ENCODE measurements at regions not wholly inside any gene's neighbourhood (a gene's known extent, or its start where the extent isn't known, plus 50 kb on each side); places are given as distances from the start of the nearest gene placed in this dataset.
A peak's percentile ranks its signal among the peaks of the same experiment; 100 is the strongest.

DNA sequence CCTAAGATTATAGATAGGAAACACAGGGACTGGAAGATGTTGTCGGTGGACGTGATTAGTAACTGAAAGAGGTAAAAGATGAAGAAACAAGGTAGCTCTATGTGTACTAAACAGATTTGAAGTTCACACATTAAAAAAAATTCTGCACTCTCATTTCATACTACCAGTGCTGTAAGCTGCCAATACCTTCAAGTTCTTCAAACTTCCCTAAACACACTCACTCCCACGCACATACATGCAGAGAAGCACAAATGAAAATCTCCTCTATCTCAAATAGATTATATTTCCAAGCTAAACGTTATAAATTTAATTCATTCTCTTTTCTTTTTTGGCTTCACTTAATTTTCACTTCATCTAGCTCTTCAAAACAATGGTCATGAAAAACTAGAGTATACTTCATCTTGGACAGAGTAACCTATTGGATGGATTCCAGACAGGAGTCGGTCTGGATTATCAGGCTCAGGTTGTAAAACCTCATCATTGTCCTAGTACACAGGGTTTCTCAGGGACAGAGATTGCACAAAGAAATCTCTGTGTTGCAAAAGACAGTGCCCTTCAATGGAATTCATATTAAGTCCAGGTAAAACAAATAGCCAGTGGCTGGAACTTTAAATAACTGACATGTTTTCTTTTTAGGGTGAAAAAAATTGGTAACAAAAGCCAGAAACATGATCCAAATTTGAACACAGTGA, 408.1 kb upstream of the ZNF385D start:
- peak; percentile 68 for DNase-seq (ENCODE audit: low spot score)
- in situ Hi-C loops (cut with HindIII; ENCODE audit: low sequenced_read_pairs): no loop called here

DNA sequence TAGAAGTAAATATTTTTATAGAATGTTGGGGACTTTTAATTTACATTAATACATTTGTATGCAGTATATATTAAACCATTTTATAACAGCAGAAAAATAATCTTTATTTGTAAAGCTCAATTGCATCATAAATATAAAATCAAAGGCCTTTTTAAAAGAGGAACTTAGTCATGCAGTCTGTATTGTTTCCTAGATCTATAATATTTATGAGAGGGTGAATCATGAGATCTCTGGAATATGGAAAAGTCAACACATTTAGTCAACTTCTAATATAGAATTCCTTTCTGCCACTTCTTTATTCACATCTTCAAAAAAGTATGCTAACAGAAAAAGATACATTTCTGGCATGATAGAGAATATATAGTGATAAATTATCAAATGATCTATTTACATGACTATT, 410.3 kb upstream of the ZNF385D start:
- DNase-seq (ENCODE audit: low spot score): no peak
- in situ Hi-C loops (cut with HindIII; ENCODE audit: low sequenced_read_pairs): no loop called here

DNA sequence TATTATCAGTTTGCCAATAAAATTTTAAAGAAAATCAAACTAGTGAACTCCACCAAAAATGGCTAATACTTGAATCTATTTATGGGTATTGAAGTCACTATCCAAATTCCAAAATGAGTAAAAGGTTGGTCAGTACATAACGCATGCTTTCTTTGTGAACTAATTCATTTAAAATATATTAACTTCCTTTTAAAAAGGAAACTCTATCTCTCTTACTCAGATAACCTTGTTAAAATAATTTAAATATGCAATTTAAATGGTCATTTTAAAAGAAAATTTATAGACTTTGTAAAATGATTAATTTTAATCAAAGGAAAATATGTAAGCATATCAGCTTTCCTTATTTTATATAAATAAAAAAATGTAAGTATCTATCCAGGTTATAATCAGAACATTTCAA, 419.4 kb upstream of the ZNF385D start:
- DNase-seq (ENCODE audit: low spot score): no peak
- in situ Hi-C loops (cut with HindIII; ENCODE audit: low sequenced_read_pairs): no loop called here

DNA sequence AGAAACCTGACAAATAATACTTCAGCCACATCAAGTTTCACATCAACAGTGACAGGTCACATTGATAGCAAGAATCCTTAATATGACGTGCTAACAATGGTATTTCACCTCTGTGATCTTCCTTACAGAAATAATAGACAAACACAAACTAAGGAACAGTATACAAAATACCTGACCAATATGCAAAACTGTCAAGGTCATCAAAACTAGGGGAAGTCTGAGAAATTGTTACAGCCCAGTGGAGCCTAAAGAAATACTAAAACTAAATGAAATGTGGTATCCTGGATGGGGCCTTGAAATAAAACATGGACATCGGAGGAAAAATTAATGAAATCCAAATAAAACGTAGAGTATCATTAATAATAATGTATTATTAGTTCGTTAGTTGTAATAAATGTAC, 422.0 kb upstream of the ZNF385D start:
- in situ Hi-C loops (cut with HindIII; ENCODE audit: low sequenced_read_pairs): no loop called here
- DNase-seq (ENCODE audit: low spot score): no peak

DNA sequence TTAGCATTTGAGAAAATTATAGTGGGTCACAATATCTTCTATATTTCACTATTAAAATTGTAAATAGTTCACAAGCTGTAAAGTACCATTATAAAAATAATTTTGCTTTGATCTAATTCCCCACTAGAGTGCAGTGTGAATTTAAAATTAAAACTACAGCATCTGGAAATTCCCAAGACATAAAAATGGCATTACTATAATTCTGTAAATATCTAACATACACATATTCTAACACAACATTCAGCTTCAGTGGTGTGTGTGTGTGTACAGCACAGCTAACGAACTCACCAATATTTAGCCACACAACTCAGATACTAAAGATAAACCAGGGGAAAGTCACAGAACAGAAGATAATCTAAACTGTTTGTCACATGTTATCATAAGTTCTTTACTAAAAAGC, 424.9 kb upstream of the ZNF385D start:
- in situ Hi-C loops (cut with HindIII; ENCODE audit: low sequenced_read_pairs): no loop called here
- peak; percentile 46 for DNase-seq (ENCODE audit: low spot score)

DNA sequence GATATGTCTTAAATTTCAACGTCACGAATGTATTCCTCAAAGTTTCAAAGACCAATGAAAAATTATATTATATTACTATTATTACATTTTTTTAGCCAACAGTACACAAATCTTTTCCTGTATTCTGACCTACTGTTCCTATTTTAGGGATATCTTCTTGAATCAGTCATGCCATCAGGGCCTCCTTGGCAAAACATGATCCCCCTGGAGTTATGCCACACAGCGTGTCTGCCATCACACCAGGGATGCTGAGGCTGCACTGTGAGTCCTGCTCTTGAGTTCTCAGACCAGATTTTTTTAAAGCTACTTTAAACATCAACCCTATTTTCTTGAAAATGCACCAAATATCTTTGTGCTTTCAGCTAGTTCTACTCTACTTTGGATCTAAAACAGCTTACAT, 425.9 kb upstream of the ZNF385D start:
- in situ Hi-C loops (cut with HindIII; ENCODE audit: low sequenced_read_pairs): no loop called here
- peak; percentile 97 for DNase-seq (ENCODE audit: low spot score)

DNA sequence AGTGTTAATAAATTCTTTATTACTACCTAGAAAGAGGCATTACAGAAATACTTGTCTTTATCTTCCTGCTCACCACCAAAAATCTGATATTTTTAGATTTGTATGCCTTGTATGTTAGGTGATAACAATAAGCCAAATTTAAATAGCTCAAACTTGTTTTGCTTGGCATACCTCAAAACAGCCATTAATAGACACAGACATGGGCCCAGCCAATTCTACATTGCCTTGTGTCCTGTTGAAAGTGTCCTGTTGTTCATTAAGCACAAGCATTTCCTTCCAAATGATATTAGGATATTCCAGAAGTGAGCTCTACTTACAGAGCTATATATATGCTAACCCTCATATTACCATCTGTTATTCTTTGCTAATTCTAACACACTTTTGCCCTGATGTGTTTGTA, 438.6 kb upstream of the ZNF385D start:
- DNase-seq (ENCODE audit: low spot score): peak; percentile 68
- in situ Hi-C loops (cut with HindIII; ENCODE audit: low sequenced_read_pairs): no loop called here

DNA sequence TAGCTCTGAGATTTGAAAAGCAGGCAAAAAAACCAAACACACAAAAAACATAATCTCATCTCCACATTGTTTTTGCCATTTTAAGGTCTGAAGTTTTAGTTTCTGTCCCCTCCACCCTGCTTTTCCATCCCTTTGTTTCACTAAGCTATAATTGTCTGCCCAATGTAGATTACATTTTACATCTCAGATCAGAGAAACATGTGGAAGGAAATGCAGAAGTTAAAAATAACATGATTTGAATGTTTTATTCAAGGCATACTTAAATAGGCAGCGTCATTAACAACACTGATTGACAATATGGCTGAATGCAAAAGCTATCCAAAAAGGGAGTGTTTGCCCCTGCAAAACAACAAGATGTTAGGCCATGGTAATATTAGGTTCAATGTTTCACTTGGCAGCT, 448.1 kb upstream of the ZNF385D start:
- in situ Hi-C loops (cut with HindIII; ENCODE audit: low sequenced_read_pairs): no loop called here
- no peak for DNase-seq (ENCODE audit: low spot score)

DNA sequence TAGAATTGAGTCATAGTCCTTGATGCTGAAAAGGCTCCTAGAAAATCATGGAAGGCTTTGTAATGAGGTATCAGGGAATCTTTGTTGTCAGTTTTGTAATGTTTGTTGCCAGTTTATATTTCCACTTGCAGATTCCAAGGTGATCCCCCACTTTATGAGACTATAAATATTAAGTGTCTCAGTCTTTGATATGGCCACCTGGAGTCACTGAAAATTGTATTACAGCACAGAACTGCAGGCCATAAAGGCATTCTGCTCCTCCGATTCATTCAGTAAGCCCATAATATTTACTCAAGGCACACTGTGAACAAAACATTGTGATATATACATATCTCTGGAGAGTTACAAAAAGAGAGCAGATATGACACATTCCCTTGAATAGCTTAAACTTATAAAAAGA, 457.8 kb upstream of the ZNF385D start:
- DNase-seq (ENCODE audit: low spot score): no peak
- in situ Hi-C loops (cut with HindIII; ENCODE audit: low sequenced_read_pairs): no loop called here

DNA sequence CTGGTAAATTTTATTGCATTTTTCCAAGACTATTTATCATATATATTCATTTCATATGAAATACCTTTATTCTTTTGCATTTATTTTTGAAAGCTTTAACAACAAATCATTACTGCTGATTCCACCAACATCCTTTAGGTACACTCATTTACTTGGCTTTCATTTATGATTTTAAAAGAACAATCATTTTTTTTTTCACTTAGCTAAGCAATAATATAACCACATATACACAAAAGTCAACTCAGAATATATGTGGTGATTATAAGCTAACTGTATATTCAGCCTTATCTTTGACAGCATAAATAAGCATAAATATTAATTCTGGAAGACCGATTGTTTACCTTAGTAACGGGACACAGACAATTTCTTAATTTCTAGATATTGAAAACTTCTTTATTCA, 458.6 kb upstream of the ZNF385D start:
- in situ Hi-C loops (cut with HindIII; ENCODE audit: low sequenced_read_pairs): no loop called here
- DNase-seq (ENCODE audit: low spot score): no peak

DNA sequence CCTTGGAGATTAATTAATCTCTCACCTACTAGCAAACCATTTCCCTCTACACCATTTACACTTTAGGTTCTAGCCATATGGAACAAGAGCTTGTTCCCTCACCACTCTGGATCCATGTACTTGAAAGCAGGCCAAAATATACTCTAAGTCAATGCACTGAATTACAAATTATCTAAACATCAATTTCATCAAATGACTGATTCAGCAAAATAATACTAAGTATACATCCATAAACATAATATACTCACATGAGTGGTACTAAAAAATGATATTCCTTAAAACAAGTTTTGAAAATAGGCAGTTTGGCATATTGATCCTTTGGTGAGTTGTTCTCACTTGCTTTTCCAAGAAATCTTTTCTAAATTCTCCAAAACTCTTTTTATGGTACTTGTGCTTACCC, 459.7 kb upstream of the ZNF385D start:
- in situ Hi-C loops (cut with HindIII; ENCODE audit: low sequenced_read_pairs): no loop called here
- no peak for DNase-seq (ENCODE audit: low spot score)

DNA sequence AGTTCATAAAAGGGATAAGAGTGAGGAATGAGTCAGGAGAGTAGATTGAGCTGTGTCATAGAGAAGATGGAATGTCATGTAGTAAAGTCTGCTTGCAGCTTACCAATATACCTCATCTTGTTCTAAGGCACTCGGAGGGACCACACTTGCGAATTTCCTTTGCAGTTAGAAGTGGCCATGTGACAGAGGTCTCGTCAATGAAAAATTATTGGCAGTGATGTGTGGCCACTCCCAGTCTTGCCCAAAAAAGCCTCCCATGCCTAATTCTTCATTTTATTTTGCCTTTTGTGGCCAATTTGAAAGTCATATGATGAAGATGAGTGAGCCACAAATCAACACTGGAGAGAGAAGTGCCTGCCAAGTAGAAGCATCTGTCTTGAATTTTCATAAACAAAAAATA, 465.6 kb upstream of the ZNF385D start:
- DNase-seq (ENCODE audit: low spot score): no peak
- in situ Hi-C loops (cut with HindIII; ENCODE audit: low sequenced_read_pairs): no loop called here

DNA sequence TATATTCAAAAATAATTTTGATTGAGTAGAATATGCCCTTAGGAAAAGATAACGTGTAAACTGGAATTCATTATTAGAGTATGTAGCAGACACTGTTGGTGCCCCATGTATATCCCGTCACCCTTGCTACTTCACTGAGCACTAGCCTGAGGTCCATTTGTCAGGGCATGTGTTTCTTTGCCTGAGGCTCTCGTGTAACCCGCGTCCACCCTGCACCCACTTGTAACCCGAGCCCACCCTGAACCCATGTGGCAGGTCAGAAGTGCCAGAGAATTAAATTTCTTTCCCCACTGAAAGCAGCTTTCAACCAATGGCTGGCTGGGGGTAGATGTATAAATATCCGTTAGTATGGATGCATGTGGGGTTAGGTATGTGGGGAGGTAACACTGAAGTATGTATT, 474.2 kb upstream of the ZNF385D start:
- no peak for DNase-seq (ENCODE audit: low spot score)
- in situ Hi-C loops (cut with HindIII; ENCODE audit: low sequenced_read_pairs): no loop called here

DNA sequence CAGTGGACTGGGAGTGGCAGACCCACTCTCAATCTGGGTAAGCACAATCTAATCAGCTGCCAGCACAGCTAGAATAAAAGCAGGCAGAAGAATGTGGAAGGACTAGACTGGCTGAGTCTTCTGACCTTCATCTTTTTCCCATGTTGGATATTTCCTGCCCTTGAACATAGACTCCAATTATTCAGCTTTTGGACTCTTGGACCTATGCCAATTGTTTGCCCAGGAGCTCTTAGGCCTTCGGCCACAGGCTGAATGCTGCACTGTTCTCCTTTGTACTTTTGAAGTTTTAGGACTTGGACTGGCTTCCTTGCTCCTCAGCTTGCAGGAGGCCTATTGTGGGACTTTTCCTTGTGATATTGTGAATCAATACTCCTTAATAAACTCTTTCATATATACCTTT, 477.7 kb upstream of the ZNF385D start:
- in situ Hi-C loops (cut with HindIII; ENCODE audit: low sequenced_read_pairs): no loop called here
- DNase-seq (ENCODE audit: low spot score): no peak

DNA sequence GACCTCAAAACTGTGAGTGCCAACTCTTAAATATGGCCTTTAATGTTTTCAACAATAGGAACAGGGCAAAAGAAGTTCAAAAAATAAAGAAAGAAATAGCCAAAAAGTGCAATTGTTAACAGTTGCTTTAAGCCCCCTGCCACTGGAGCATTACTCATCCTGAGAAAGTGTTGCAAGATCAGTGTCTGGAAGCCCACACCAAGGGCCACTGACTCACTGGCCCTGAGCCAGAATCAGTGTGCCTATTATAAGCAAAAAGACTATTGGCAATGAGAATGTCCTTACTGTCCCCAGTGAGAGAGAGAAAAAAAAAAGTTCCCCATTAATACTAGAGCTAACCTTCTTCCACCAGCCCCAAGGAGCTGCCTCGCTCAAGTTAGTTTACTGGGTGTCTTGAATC, 480.1 kb upstream of the ZNF385D start:
- no peak for DNase-seq (ENCODE audit: low spot score)
- in situ Hi-C loops (cut with HindIII; ENCODE audit: low sequenced_read_pairs): no loop called here

DNA sequence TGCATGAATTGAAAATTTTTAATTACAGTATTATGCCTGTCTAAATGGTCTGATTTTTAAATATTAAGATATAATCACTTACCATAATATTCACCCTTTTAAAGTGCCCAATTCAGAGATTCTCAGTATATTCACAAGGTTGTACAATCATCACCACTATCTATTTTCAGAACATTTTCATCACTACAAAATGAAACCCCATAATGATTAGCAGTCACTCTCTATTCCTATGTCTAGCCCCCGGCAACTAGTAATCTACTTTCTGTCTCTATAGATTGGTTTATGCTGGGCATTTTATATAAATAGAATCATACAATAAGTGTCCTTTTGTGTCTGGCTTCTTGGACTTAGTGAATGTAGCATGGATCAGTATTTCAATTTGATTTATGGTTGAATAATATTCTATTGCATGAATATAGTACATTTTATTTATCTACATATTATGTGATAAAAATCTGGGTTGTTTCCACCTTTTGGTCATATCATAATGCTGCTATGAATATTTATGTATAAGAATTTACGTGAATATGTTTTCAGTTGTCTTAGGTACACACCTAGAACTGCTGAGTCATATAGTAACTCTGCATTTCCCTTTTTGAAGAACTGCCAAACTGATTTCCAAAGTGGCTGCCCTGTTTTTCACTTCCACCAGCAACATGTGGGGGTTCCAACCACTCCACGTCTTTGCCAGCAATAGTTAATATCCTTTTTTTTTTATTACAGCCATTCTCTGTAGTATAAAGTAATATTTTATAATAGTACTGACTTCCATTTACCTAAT, 485.7 kb upstream of the ZNF385D start:
- in situ Hi-C loops (cut with HindIII; ENCODE audit: low sequenced_read_pairs): no loop called here
- no peak for DNase-seq (ENCODE audit: low spot score)

DNA sequence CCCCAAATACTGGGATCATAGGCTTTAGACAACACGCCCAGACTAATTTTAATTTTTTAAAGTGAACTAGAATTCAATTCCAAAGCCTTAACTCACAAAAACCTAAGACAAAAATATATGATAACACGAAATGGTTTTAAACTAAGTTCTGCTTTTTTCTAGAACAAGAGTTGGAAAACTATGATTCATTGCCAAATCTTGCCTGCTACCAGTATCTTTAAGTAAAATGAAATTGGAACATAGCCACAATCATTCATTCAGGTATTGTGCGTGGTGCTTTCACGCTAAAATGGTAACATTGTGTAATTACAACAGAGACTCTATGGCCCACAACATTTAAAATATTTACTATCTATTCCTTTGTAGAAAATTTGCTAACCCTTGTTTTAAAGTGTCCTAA, 488.0 kb upstream of the ZNF385D start:
- in situ Hi-C loops (cut with HindIII; ENCODE audit: low sequenced_read_pairs): no loop called here

DNA sequence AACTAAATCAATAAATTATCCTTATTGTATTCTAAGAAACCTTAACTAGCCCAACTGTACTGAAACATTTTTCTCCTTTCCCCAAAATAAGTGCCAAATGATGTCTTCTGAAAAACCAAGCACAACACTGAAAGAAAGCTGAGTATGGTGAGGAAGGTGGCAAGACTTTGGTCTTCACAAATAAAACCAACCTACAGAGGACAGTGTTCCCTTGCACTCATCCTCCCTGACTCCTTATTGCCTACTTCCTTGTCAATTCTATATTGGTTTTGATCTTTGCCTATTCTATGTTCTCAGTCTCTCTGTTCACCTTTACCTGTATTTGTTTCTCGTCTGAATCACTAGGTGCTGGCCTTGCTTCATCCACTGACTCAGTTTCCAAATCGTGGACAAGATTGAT, 490.1 kb upstream of the ZNF385D start:
- no peak for DNase-seq (ENCODE audit: low spot score)
- in situ Hi-C loops (cut with HindIII; ENCODE audit: low sequenced_read_pairs): no loop called here

More for the DNA sequence above, 488.0 kb upstream of the ZNF385D start:
- DNase-seq (ENCODE audit: low spot score): no peak

DNA sequence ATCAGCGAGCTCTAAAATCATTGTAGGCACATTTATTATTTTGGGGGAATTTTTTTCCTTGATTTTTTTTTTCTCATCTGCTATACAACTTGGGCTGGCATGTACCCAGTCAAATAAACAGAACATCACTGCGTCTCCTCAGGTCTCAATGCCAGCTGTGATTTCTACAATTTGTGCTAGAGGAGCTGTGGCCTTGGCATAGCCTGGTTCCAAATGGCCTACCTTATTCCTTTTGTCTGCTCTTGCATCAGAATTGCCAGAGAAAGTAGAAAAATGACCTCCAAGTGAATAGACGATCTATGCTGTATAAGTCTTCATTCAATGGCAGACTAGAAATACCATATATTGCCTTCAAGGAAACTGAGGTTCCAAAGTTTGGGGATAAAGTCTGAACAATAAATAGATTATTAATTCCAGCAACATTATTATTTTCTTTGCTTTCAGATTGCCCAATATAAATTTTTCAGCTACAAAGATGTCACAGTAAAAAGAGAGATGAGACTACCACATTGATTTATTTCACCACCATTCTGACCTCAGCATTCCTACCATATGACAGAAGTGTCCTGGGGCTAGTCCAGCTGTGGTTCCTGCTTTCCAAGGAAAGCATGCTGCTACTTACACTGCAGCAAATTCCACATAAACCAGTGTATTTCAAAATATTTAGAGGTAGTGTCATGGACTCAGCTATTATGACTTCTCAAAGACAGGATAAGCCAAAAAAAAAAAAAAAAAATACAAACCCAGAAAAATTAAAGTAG, 493.9 kb upstream of the ZNF385D start:
- DNase-seq (ENCODE audit: low spot score): peak; percentile 42
- in situ Hi-C loops (cut with HindIII; ENCODE audit: low sequenced_read_pairs): no loop called here

DNA sequence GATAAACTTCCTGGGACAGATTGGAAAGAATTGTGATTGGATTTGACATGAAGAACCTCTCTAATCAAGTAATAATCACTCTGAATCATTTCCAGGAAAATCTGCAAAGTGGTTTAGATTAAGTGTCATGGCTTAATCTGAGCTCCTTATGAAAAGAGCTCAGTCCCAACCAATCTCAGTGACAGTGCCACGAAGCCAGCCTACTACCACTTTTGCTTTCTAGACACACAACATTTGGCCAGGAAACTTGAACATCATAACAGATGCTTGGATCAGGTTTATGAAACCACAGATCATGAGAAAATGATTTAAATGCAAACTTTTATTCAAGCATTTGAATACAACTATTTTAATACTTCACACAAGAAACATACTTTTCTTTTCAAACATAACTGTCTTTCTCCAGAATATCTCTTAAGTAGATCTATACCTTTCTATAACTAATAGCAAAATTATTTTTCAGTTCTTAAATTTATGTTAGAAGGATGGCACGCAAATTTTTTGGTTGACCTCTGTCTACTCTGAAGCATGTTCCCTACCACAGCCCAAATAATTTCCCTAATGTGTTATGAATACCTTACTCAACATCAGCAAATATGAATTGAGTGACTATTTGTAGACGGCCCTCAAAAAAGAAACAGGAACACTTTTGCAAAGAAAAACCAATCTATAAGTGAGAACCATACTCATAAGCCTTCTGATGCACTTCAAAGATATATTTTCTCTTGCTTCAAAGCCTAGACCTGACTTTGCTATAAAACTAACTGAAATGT, 495.0 kb upstream of the ZNF385D start:
- no peak for DNase-seq (ENCODE audit: low spot score)
- in situ Hi-C loops (cut with HindIII; ENCODE audit: low sequenced_read_pairs): no loop called here
